H1 (cell line): ENCODE measurements at regions not wholly inside any gene's neighbourhood (a gene's known extent, or its start where the extent isn't known, plus 50 kb on each side); places are given as distances from the start of the nearest gene placed in this dataset.

Experiments used
- CTCF ChIA-PET: fragments of 300-600 bp; sonication (Branson Sonifier 250); formaldehyde crosslinking; loops from one replicate; lab custom pipeline; 2021; ENCODE audit not compliant: partially characterized antibody; lab: Charles Lee
- POLR2A ChIA-PET: fragments of 300-600 bp; sonication (Branson Sonifier 250); formaldehyde crosslinking; loops from one replicate; lab custom pipeline; 2021; ENCODE audit warnings: inconsistent platforms; ENCODE audit not compliant: partially characterized antibody; lab: Charles Lee
- DNase-seq, 2 experiments: peaks; one replicate each; pipeline versions ENCODE4 v3.0.0 to v3.0.0-alpha.2; 2010 to 2022; ENCODE audit warnings: low spot score in 2 of 2, low read depth in 1 of 2, mixed read lengths in 1 of 2
- FAIRE-seq: peaks from 2 replicates; lab custom pipeline; 2011; peaks lifted over from hg19 to GRCh38; lab: Jason Lieb, UNC
- H2AFZ ChIP-seq: 2 replicates; pipeline ENCODE4 v1.8.1; 2012; ENCODE audit warnings: low read length, inconsistent platforms
- H2AK5ac ChIP-seq: 2 replicates; pipeline ENCODE4 v1.6.1; 2013; ENCODE audit warnings: low read depth, low read length
- H2BK120ac ChIP-seq: replicated peaks from 2 replicates; pipeline ENCODE3; 2013; ENCODE audit warnings: low read depth, low read length, inconsistent platforms
- H2BK12ac ChIP-seq: 2 replicates; pipeline ENCODE4 v1.6.1; 2013; ENCODE audit warnings: low read depth, low read length
- H2BK15ac ChIP-seq: 2 replicates; pipeline ENCODE4 v1.6.1; 2013; ENCODE audit warnings: low read length
- H2BK20ac ChIP-seq: 2 replicates; pipeline ENCODE4 v1.6.1; 2013; ENCODE audit warnings: low read length
- H2BK5ac ChIP-seq: 2 replicates; pipeline ENCODE4 v1.6.1; 2013; ENCODE audit warnings: low read depth, low read length
- H3K14ac ChIP-seq: 2 replicates; pipeline ENCODE4 v1.6.1; 2013; ENCODE audit warnings: inconsistent platforms; ENCODE audit not compliant: insufficient read length
- H3K18ac ChIP-seq: 2 replicates; pipeline ENCODE4 v1.6.1; 2013; ENCODE audit warnings: low read length; ENCODE audit errors: extremely low read depth
- H3K23ac ChIP-seq: 2 replicates; pipeline ENCODE4 v1.6.1; 2013; ENCODE audit warnings: inconsistent platforms; ENCODE audit not compliant: insufficient read length
- H3K23me2 ChIP-seq: 2 replicates; pipeline ENCODE4 v1.6.1; 2013; ENCODE audit warnings: low read depth, low read length
- H3K27ac ChIP-seq: 2 replicates; pipeline ENCODE4 v1.6.1; 2011; ENCODE audit warnings: low read depth, low read length, inconsistent platforms
- H3K27me3 ChIP-seq, 4 experiments: replicated peaks in 1 of 4; 1 replicate in 1 of 4; 2 replicates in 3 of 4; pipeline versions ENCODE4 v1.6.1 to v1.8.1; 2011 to 2013; ENCODE audit warnings: low read length in 3 of 4, mild to moderate bottlenecking in 3 of 4, inconsistent platforms in 2 of 4, mixed read lengths in 2 of 4, moderate library complexity in 1 of 4; ENCODE audit not compliant: control insufficient read depth in 3 of 4, insufficient read depth in 3 of 4; ENCODE audit errors: extremely low read depth in 1 of 4
- H3K36me3 ChIP-seq, 4 experiments: 2 replicates each; pipeline versions ENCODE4 v1.6.1 to v1.8.1; 2011 to 2013; ENCODE audit warnings: mild to moderate bottlenecking in 4 of 4, low read length in 3 of 4, moderate library complexity in 2 of 4, control low read depth in 1 of 4, inconsistent platforms in 1 of 4; ENCODE audit not compliant: insufficient read depth in 4 of 4, control insufficient read depth in 2 of 4
- H3K4ac ChIP-seq: replicated peaks from 2 replicates; pipeline ENCODE3; 2013; ENCODE audit warnings: low read length, low read depth, mixed read lengths, inconsistent platforms; ENCODE audit not compliant: insufficient read length
- H3K4me1 ChIP-seq, 4 experiments: replicated peaks in 1 of 4; 1 replicate in 1 of 4; 2 replicates in 3 of 4; pipeline versions ENCODE4 v1.6.1 to v1.8.1; 2011 to 2013; ENCODE audit warnings: low read length in 3 of 4, inconsistent platforms in 2 of 4, mixed read lengths in 1 of 4; ENCODE audit not compliant: insufficient read depth in 4 of 4, control insufficient read depth in 3 of 4
- H3K4me2 ChIP-seq, 2 experiments: 2 replicates each; pipeline versions ENCODE4 v1.6.1 to v1.8.1; 2011 to 2013; ENCODE audit warnings: low read depth in 2 of 2, low read length in 2 of 2, control low read depth in 1 of 2, inconsistent platforms in 1 of 2, mild to moderate bottlenecking in 1 of 2; ENCODE audit not compliant: insufficient read depth in 1 of 2
- H3K4me3 ChIP-seq, 4 experiments: fragments of 200-600, 300-600 bp in 1 of 4; sonication (generic), shearing (Covaris generic), sonication (Bioruptor Twin) in 1 of 4; 2 replicates each; pipeline versions ENCODE4 v1.5.1 to v1.8.1; 2011 to 2016; ENCODE audit warnings: low read length in 4 of 4, low read depth in 3 of 4, control low read depth in 2 of 4, inconsistent platforms in 2 of 4, mild to moderate bottlenecking in 2 of 4, mixed read lengths in 1 of 4, moderate library complexity in 1 of 4; ENCODE audit not compliant: insufficient read depth in 2 of 4; ENCODE audit errors: extremely low read depth in 1 of 4
- H3K56ac ChIP-seq: replicated peaks from 2 replicates; pipeline ENCODE3; 2013; ENCODE audit warnings: low read depth, mild to moderate bottlenecking, mixed read lengths, low read length, inconsistent platforms; ENCODE audit not compliant: insufficient read length
- H3K79me1 ChIP-seq: 2 replicates; pipeline ENCODE4 v1.6.1; 2013; ENCODE audit warnings: low read depth, low read length, control low read depth
- H3K79me2 ChIP-seq, 2 experiments: 2 replicates each; pipeline versions ENCODE4 v1.6.1 to v1.8.1; 2012 to 2013; ENCODE audit warnings: low read length in 2 of 2, mild to moderate bottlenecking in 2 of 2, inconsistent platforms in 1 of 2; ENCODE audit not compliant: insufficient read depth in 2 of 2, control insufficient read depth in 1 of 2
- H3K9ac ChIP-seq, 4 experiments: replicated peaks in 1 of 4; 1 replicate in 1 of 4; 2 replicates in 3 of 4; pipeline versions ENCODE4 v1.6.1 to v1.8.1; 2011 to 2013; ENCODE audit warnings: low read depth in 3 of 4, low read length in 3 of 4, control low read depth in 2 of 4, mild to moderate bottlenecking in 2 of 4, moderate library complexity in 2 of 4, inconsistent platforms in 1 of 4; ENCODE audit errors: extremely low read depth in 1 of 4
- H3K9me3 ChIP-seq, 2 experiments: 2 replicates each; pipeline versions ENCODE4 v1.6.1 to v1.8.1; 2012 to 2013; ENCODE audit warnings: mild to moderate bottlenecking in 2 of 2, moderate library complexity in 2 of 2, control low read depth in 1 of 2, inconsistent platforms in 1 of 2, low read depth in 1 of 2, low read length in 1 of 2, mixed read lengths in 1 of 2; ENCODE audit not compliant: insufficient read depth in 2 of 2
- H4K20me1 ChIP-seq, 2 experiments: replicated peaks in 1 of 2; 2 replicates each; pipeline versions ENCODE3 to v1.8.1; 2011 to 2013; ENCODE audit warnings: inconsistent platforms in 2 of 2, low read length in 2 of 2, mild to moderate bottlenecking in 1 of 2; ENCODE audit not compliant: insufficient read depth in 2 of 2, control insufficient read depth in 1 of 2
- H4K5ac ChIP-seq: 2 replicates; pipeline ENCODE4 v1.6.1; 2013; ENCODE audit warnings: low read length, low read depth, mixed read lengths, inconsistent platforms; ENCODE audit not compliant: insufficient read length
- H4K8ac ChIP-seq: 2 replicates; pipeline ENCODE4 v1.8.0; 2013; ENCODE audit warnings: mild to moderate bottlenecking, moderate library complexity, low read length, inconsistent platforms; ENCODE audit not compliant: insufficient read depth; ENCODE audit errors: extremely low read depth
- H4K91ac ChIP-seq: replicated peaks from 2 replicates; pipeline ENCODE3; 2013; ENCODE audit warnings: low read length, mixed read lengths, inconsistent platforms; ENCODE audit not compliant: insufficient read length
- ASH2L ChIP-seq: fragments of 200-600, 300-600 bp; sonication (generic); IDR thresholded peaks from one replicate; pipeline ENCODE4 v1.7.1; 2017; ENCODE audit warnings: low read length
- BRCA1 ChIP-seq: IDR thresholded peaks from 2 replicates; pipeline ENCODE4 v1.6.1; 2012; ENCODE audit warnings: low read depth, low read length, improper control_type of control experiment
- CEBPB ChIP-seq: IDR thresholded peaks from 2 replicates; pipeline ENCODE4 v1.6.1; 2012; ENCODE audit warnings: low read depth, low read length
- EGR1 ChIP-seq: IDR thresholded peaks from 2 replicates; pipeline ENCODE4 v1.6.1; 2011; ENCODE audit warnings: low read depth, low read length, borderline replicate concordance
- HDAC2 ChIP-seq, 2 experiments: fragments of 300-600 bp in 1 of 2; sonication (generic) in 1 of 2; IDR thresholded peaks; 2 replicates each; pipeline ENCODE4 v1.6.1; 2011 to 2012; ENCODE audit warnings: low read depth in 2 of 2, low read length in 2 of 2, mild to moderate bottlenecking in 2 of 2, moderate library complexity in 2 of 2, borderline replicate concordance in 1 of 2, inconsistent platforms in 1 of 2
- KDM5A ChIP-seq: fragments of 200-600 bp; IDR thresholded peaks from 2 replicates; pipeline ENCODE4 v1.7.1; 2012; ENCODE audit warnings: mild to moderate bottlenecking, low read length, inconsistent platforms, mixed read lengths
- PHF8 ChIP-seq: fragments of 200-600 bp; sonication (generic); conservative IDR thresholded peaks from 2 replicates; pipeline ENCODE4 v1.7.1; 2012; ENCODE audit warnings: low read depth, mild to moderate bottlenecking, inconsistent platforms, low read length, moderate library complexity
- SIRT6 ChIP-seq: IDR thresholded peaks from one replicate; pipeline ENCODE4 v1.7.1; 2012; ENCODE audit warnings: low read length, inconsistent platforms
- SIX5 ChIP-seq: IDR thresholded peaks from 2 replicates; pipeline ENCODE4 v1.6.1; 2011; ENCODE audit warnings: mild to moderate bottlenecking, low read depth, low read length
- SRF ChIP-seq: IDR thresholded peaks from 2 replicates; pipeline ENCODE4 v1.6.1; 2011; ENCODE audit warnings: mild to moderate bottlenecking, low read depth, low read length, moderate library complexity
- ZNF274 ChIP-seq: IDR thresholded peaks from 2 replicates; pipeline ENCODE4 v1.7.0; 2012; ENCODE audit warnings: low read length, borderline replicate concordance; ENCODE audit errors: extremely low read depth
- WGBS, 2 experiments: shearing (Covaris generic) in 1 of 2; methylation state at CpG; one replicate each; pipeline versions ENCODE4 v1.1.6 to v1.1.7; 2013 to 2015; ENCODE audit warnings: low lambda C conversion rate in 2 of 2, mixed read lengths in 2 of 2, inconsistent platforms in 1 of 2, low coverage in 1 of 2, missing lambda C conversion rate in 1 of 2; ENCODE audit not compliant: insufficient replicate concordance in 2 of 2, insufficient coverage in 1 of 2, insufficient read length in 1 of 2; ENCODE audit errors: extremely low coverage in 1 of 2, missing lambda C conversion rate in 1 of 2; 5-methylcytosine and 5-hydroxymethylcytosine counted together
- TF ChIP-seq, protein P1 (sequence below): IDR thresholded peaks from 2 replicates; pipeline ENCODE4 v1.6.1; 2012; ENCODE audit warnings: inconsistent platforms

DNA sequence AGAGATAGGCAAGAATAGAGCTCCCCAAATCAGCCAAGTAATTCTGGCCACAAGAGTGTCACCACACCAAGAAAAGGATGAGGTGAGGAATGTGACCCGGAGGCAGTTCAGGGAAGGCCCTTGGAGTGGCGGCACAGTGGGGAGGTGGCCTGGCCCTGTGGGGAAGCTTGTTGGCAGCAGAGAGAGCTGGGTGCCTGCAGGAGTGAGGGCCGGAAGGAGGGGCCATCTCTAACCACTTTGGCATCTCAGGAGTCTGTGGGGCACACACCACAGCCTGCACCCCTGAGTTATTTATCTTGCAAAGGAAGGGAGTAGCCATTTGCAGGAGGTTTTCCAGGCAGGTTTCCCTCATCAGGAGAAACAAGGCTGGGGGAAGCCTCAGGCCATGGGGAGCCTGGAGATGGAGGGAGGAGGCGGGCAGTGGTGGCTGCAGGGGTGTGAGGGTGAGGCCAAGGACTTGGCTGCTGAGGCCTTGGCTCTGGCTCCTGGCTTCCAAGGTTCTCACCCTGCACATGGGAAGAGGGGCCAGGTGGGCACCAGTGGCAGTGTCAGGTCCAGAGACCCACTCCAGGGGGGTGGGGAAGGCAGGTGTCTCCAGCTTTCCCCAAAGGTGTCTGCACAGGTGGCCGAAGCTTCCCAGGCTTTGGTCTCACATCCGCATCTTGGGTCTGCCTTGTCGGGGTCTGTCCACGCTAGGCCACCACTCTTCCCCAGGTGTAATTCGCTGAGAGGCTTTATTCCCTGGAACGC lies 370.2 kb downstream of the CTTN start:
- Histone ChIP-seq H3K4me2 (no peak overlapping the region), H2BK12ac (no peak overlapping the region), H2AFZ (no peak overlapping the region), H3K4me3 (no peak overlapping the region), H3K23ac (no peak overlapping the region), H2BK120ac (no peak overlapping the region), H2BK15ac (no peak overlapping the region), H3K23me2 (peaks cover 10% of the 10 kb centered on the region; the same call in 1 of the 2 replicates), H3K79me2 (no peaks in the 10 kb centered on the region), H4K91ac (no peak overlapping the region), H2BK20ac (no peak overlapping the region), H4K8ac (no peak overlapping the region), H3K14ac (no peak overlapping the region), H3K4ac (no peak overlapping the region), H2AK5ac (no peak overlapping the region), H3K79me1 (no peaks in the 10 kb centered on the region), H3K27me3 (no peaks in the 10 kb centered on the region), H3K27ac (no peak overlapping the region), H3K9me3 (no peaks in the 10 kb centered on the region), H3K18ac (no peak overlapping the region), H4K5ac (no peak overlapping the region), H3K9ac (no peak overlapping the region), H3K36me3 (no peaks in the 10 kb centered on the region), H4K20me1 (peaks cover 0 to 3% of the 10 kb centered on the region in 2 experiments), H3K56ac (no peak overlapping the region), H3K4me1 (peaks cover 0 to 2% (median under 1%) of the 10 kb centered on the region in 4 experiments; a peak in 3 of 7 replicates), H2BK5ac (no peak overlapping the region)
- 90% methylated on average over 10 of the region's 10 CpGs; no CpG with 5 or more reads in 1 of the 2 experiments for WGBS, 2 experiments
- POLR2A ChIA-PET, result interaction anchor here (1.2 to 1.3 kb wide), 2 partner anchors 11 to 22 kb away, joined by 3 read pairs; no protein-coding TSS in a partner anchor
- CTCF ChIA-PET, result interaction anchor here (0.6 to 1.4 kb wide), 7 partner anchors 11 to 591 kb away, joined by 3 to 7 read pairs (median 3); no protein-coding TSS in a partner anchor
- no peak for DNase-seq
- FAIRE-seq, result no peak
- TF ChIP-seq BRCA1, result no peak
- no peak for TF ChIP-seq ZNF274
- no peak for TF ChIP-seq SIRT6
- TF ChIP-seq CEBPB, result no peak
- TF ChIP-seq SIX5, result no peak
- no peak for TF ChIP-seq HDAC2 (IDR thresholded peaks at IDR 0.05; ENCODE audit: borderline replicate concordance in 1 of 2, low read depth in 2 of 2, low read length in 2 of 2)
- no peak for TF ChIP-seq ASH2L
- TF ChIP-seq KDM5A, result no peak
- no peak for TF ChIP-seq PHF8
- TF ChIP-seq, protein P1, sequence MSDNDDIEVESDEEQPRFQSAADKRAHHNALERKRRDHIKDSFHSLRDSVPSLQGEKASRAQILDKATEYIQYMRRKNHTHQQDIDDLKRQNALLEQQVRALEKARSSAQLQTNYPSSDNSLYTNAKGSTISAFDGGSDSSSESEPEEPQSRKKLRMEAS, result no peak
- TF ChIP-seq SRF, result no peak
- no peak for TF ChIP-seq EGR1
